GM19324 (cell line): ENCODE measurements at regions not wholly inside any gene's neighbourhood (a gene's known extent, or its start where the extent isn't known, plus 50 kb on each side); places are given as distances from the start of the nearest gene placed in this dataset.
"Not testable (repeated sequence)": the region's sequence is repeated elsewhere in the genome, so short reads cannot be mapped to it uniquely, and the experiment has no call there.

Source experiments
- ATAC-seq: cut with Tn5 transposase; IDR thresholded peaks from one replicate; pipeline ENCODE4 v1.9.1; 2021; ENCODE audit warnings: mild to moderate bottlenecking, moderate library complexity; ENCODE audit not compliant: unreplicated experiment, low FRiP score

- no peak for ATAC-seq
Observed at GRCh38 chr11:106479646-106480045, 402.2 kb downstream of the AASDHPPT start.

DNA sequence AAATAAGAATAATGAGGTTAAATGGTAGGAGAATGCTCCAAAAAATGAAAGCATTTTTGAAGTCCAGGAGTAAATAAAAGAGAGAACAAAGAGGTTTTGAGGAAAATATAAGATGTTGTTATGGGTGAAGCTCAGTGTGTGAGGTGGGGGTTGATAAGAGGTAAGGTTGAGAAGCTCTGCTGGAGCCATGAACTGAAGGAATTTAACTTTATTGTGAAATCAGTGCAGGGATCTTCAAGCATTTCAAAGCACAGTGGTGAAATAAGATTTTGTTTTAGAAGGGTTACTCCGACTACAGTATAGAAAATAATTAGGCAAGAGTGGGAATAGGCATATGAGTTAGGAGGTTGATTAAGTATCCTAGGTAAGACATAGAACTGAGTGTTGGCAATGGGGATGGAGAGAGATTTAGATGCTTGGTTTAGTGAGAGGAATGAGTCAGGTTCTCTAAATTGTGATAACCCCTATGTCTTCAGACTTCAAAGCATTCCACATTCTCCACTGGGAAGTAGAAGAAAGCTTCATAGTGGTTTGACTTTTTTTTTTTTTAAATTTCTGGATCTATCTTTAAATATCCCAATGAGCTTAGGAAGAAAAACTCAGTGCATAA lies 403.2 kb downstream of the AASDHPPT start:
- ATAC-seq, result no peak

DNA sequence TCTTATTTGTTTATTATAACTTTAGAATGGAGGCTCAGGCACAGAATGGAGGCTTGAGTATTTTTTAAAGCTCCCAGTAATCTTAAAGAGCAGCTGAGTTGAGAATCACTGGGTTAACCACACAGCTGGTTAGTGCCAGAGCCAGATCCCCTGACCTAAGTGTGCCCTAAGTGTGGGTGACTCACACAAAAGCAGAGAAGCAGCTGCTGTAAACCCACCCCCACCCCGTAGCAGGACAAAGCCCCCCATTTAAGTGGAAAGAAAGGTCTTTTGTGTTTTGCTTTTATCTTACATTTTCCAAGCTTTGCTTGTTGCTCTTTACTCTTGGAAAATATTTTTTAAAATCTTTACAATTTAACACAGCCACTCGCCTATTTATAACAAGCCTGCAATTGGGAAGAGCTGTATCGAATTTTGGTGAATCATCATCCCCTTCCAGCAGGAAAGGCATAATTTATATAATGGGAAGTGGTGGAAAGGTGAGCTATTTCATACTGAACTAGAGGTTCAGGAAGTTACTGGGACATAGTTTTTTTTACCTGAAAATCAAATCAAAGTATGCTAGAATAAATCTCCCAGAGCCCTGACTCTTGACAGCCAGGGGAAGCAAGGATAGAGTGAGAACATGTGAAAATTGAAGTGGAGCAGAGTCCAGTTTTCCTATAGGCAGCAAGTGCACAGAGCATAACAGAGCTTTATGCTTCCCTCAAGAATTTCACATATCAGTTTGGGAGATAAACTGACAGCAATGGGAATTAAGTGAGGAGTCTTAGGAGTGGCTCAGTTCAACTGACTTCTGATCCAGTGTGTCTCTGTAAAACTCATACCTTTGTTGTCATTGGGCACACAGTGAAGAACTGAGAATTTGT lies 405.7 kb downstream of the AASDHPPT start:
- ATAC-seq, result no peak

GRCh38 chr11:106491751-106492150 lies 414.3 kb downstream of the AASDHPPT start:
- no peak for ATAC-seq

GRCh38 chr11:106493751-106494150 lies 416.3 kb downstream of the AASDHPPT start:
- ATAC-seq, result no peak

- ATAC-seq, result no peak
Observed at GRCh38 chr11:106495046-106495445, 417.6 kb downstream of the AASDHPPT start.

DNA sequence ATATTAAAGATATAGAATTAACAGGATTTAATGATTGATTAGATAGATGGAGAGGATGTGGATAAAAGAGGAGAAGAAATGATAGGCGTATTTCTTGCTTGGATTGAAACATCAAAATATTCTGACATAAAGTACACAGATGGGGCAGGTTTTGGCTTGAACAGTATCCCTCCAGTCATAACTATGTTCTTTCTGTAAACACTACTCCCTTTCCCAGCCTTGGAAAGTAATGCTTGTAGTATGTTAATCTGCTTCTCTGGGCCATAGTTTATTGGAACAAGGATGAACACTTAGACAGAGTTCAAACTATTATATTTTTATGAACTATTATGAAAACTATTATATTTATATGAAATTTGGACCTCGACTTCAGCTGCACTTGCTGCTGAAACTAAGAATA lies 419.2 kb downstream of the AASDHPPT start:
- no peak for ATAC-seq

DNA sequence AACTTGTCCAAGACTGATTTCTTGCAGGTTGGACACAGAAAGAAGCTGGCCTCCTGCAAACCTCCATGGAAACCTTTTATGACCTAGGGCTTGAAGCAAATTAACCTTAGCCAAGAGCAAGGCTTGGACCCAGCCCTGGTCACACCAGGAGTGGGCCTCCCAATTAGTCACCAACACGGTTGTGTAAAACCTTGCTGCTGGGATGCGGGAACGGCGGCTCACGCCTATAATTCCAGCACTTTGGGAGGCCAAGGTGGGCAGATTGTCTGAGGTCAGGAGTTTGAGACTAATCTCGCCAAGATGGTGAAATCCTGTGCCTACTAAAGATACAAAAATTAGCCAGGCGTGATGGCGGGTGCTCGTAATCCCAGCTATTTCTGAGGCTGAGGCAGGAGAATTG lies 419.9 kb downstream of the AASDHPPT start:
- no peak for ATAC-seq

GRCh38 chr11:106497822-106498221 lies 420.4 kb downstream of the AASDHPPT start:
- no peak for ATAC-seq

DNA sequence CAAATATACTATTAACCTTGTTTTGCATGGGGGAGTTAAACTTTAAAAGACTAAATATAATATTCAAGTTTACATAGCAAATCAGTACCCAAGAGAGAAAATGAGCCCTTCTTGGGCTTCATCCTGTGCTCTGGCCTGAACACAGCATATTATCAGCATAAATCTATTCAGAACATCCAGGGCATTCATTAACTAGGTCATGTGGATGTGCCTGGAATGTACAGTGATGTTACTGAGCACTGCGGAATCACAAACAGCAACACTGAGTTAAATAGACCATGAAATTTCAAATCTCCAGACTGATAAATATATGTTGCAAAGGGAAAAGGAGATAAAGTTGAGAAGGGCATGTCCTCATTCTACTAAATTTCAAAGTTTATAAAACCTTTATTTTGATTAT lies 426.4 kb downstream of the AASDHPPT start:
- no peak for ATAC-seq

DNA sequence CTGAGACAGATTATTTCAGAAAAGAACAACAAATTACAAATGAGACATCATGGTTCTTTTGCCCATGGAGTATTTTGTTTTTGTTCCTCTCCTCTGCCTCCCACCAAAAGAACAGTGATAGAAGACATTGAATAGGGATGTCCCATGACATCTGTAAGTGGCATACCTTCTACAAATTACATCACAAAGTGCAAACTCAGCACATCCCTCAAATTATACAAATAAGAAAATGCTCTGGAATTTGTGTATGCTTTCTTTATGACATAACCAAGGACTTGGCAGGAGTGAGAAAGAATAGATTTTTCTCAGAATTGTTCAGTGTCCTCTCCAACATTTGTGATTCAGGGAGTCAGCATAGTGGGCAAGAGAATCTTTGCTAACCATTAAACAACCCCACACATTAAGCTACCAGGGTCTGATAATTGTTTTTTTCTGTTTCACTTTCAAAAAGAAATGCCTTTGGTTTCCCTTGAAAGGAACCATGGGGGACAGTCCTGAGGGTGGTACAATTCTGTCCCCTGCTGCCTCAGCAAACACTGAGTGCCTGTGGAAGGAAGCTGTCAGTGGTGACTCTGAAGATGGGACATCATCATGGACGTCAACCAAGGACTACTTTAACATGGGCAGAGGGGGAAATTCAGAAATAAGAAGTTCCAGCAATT lies 430.3 kb downstream of the AASDHPPT start:
- no peak for ATAC-seq

GRCh38 chr11:106514706-106515105 lies 437.2 kb downstream of the AASDHPPT start:
- ATAC-seq, result no peak

GRCh38 chr11:106517426-106517825 lies 440.0 kb downstream of the AASDHPPT start:
- no peak for ATAC-seq

DNA sequence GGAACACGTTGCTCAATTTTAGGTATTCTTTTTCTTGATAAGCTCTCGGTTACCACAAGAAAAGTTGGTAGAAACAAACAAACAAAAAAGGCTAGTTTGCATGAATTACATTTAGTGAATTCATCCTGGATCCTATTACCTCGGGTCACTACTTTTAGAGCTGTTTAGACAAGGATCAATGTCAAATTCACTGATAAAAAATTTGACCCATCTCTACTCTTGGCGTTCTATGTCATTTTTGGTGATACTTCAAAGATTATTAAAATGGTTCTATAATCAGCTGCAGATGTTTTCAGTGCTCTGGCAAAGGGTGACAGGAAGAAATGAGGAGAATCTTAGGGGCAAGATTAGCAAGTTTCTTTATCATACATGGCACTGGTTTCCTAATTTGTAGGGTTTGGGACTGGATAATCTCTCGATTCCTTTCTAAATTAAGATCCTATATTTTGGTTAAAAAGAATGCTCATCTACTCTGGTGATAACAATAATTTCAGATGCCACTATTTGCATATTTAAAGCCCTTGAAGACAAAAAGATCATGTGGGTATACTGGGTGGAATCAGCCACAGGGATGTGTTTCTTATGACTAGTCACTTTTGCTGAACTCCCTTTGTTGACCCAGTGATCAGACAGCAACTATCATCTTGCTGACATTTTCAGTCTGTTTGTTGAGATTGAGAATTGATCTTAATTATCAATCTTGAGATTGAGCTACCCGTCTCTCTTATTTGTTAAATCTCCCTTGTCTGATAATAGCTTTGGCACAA lies 442.9 kb downstream of the AASDHPPT start:
- ATAC-seq, result no peak

- no peak for ATAC-seq
Observed at GRCh38 chr11:106520920-106521319, 443.5 kb downstream of the AASDHPPT start.

DNA sequence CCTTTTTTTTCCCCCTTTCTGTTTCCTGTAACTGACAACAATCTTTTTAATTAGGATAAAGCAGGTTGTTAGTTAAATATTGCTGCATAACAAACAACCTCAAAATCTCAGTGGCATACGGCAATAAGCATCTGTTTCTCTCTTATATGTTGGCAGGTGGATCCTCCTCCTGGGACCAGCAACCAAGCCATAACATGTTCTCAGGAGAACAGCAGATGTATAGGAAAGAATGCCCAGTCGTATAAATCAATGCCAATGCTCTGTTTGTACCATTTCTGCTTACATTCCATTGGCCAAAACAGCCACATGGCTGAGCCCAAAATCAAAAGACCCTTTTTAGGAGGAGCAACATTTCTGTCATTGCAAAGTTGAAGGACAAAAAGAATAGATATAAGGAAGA lies 445.7 kb downstream of the AASDHPPT start:
- ATAC-seq, result no peak

GRCh38 chr11:106523921-106524320 lies 446.5 kb downstream of the AASDHPPT start:
- ATAC-seq, result no peak

DNA sequence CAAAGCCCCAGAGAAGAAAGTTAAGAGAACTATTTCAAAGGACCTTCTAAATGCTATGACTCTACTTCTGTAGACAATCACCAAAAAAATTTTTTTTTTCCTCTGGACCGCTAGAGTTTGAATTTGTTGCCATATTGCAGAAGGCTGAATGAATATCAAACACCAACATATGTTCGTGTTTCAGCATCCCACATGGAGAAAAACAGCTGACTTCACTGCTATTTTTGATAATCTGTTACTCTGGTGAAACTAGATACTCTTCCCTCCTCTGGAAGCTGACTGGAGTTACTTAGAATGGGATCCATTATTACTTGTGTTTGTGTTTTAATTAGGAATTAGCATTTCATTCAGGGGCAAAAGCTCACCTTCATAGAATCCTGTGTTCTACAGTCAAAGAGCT lies 447.0 kb downstream of the AASDHPPT start:
- no peak for ATAC-seq

DNA sequence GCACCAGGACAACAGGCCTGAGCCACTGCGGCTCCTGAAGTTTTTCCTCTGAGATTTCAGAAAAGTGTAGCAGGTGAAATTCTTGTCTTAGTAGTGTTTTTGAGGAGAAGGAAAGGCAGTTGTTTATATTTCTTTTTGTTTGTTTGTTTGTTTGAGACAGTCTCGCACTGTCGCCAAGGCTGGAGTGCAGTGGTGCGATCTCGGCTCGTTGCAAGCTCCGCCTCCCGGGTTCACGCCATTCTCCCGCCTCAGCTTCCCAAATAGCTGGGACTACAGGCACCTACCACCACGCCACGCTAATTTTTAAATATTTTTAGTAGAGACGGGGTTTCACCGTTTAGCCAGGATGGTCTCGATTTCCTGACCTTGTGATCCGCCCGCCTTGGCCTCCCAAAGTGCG lies 454.2 kb downstream of the AASDHPPT start:
- not testable (repeated sequence) for ATAC-seq

DNA sequence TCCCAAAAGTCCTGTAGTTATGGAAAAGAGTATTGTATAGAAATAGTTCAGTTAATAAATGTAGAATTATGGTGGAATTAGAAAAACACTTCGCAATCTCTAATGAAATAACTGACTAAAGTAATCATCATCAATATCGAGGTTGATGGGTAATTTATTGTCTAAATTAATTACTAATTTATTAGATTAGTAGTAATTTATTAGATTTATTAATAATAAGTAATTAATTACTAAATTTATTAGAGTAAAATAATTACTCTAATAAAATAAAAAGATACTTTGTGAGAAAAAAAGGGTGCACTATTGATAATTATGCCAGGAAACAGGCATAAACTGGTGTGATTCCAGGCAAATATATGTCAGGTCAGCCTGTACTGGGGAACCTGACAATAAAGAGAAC lies 455.6 kb downstream of the AASDHPPT start:
- ATAC-seq, result no peak

- ATAC-seq, result no peak
Observed at GRCh38 chr11:106540001-106540400, 462.5 kb downstream of the AASDHPPT start.
